ENCODE measurements at regions not wholly inside any gene's neighbourhood (a gene's known extent, or its start where the extent isn't known, plus 50 kb on each side); places are given as distances from the start of the nearest gene placed in this dataset.

DNA sequence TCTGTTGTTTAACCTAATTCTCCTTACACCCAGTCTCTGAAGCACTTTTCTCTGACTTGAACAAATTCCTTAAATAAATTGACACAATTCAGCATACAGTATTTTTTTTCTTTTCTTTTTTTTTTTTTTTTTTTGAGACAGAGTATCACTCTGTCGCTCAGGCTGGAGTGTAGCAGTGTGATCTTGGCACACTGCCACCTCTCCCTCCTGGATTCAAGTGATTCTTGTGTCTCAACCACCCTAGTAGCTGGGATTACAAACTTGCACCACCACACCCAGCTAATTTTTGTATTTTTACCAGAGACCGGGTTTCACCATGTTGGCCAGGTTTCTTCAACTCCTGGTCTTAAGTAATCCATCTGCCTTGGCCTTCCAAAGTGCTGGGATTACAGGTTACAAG lies 1498.1 kb upstream of the PCDH10 start:
- TF ChIP-seq CTCF (conservative IDR thresholded peaks at IDR 0.05; ENCODE audit: low read depth, low read length) (no peak), EZH2 (IDR thresholded peaks at IDR 0.05; ENCODE audit: borderline replicate concordance, low read depth, low read length, poor library complexity, severe bottlenecking) (no peak)

All from A673 (cell line).